Panc1 (cell line): ENCODE measurements at regions not wholly inside any gene's neighbourhood (a gene's known extent, or its start where the extent isn't known, plus 50 kb on each side); places are given as distances from the start of the nearest gene placed in this dataset.

Source experiments
- ATAC-seq: fragments of 200-7000 bp; cut with Tn5 transposase; 2 replicates; pipeline ENCODE4 v1.9.1; 2020; ENCODE audit warnings: mild to moderate bottlenecking, moderate library complexity
- BruUV-seq: library from RNA; stranded (reverse); fragments of 400-500 nt; replicated peaks from 2 replicates; lab custom pipeline; 2021; lab: Mats Ljungman, UMichigan
- CTCF ChIA-PET: fragments of 300-600 bp; sonication (Branson Sonifier 250); formaldehyde crosslinking; loops from one replicate; lab custom pipeline; 2022; ENCODE audit warnings: antibody characterized with exemption; lab: Charles Lee
- POLR2A ChIA-PET: fragments of 300-600 bp; sonication (Branson Sonifier 250); formaldehyde crosslinking; loops from one replicate; lab custom pipeline; 2022; ENCODE audit warnings: antibody characterized with exemption; lab: Charles Lee
- DNase-seq: peaks from one replicate; pipeline ENCODE4 v3.0.0-alpha.2; 2010; ENCODE audit warnings: low read depth, low spot score
- H3K27ac ChIP-seq: 2 replicates; pipeline ENCODE4 v1.5.1; 2011; ENCODE audit warnings: mild to moderate bottlenecking, low read length, inconsistent platforms
- H3K27me3 ChIP-seq: fragments of 200-500 bp; sonication (Bioruptor generic); 2 replicates; pipeline ENCODE4 v1.6.0; 2014; ENCODE audit warnings: low read length, inconsistent platforms; ENCODE audit not compliant: control insufficient read depth, insufficient read depth
- H3K36me3 ChIP-seq: fragments of 200-500 bp; sonication (Bioruptor generic); 2 replicates; pipeline ENCODE4 v1.5.1; 2014; ENCODE audit warnings: inconsistent platforms, mild to moderate bottlenecking, low read length, moderate library complexity; ENCODE audit not compliant: control insufficient read depth, insufficient read depth
- H3K4me1 ChIP-seq: 2 replicates; pipeline ENCODE4 v1.5.1; 2011; ENCODE audit warnings: inconsistent platforms, mild to moderate bottlenecking, low read length, moderate library complexity; ENCODE audit not compliant: control insufficient read depth, insufficient read depth
- H3K4me3 ChIP-seq, 2 experiments: 2 replicates each; pipeline ENCODE4 v1.5.1; 2011 to 2012; ENCODE audit warnings: low read depth in 2 of 2, low read length in 2 of 2, mild to moderate bottlenecking in 2 of 2, inconsistent platforms in 1 of 2, moderate library complexity in 1 of 2
- H3K9me3 ChIP-seq: fragments of 200-500 bp; sonication (Bioruptor generic); 2 replicates; pipeline ENCODE4 v1.5.1; 2014; ENCODE audit warnings: low read depth, mild to moderate bottlenecking, inconsistent platforms, low read length, moderate library complexity; ENCODE audit not compliant: control insufficient read depth, insufficient read depth
- POLR2AphosphoS5 ChIP-seq: IDR thresholded peaks from 2 replicates; pipeline ENCODE4 v1.6.1; 2012; ENCODE audit warnings: mild to moderate bottlenecking, low read depth, low read length, moderate library complexity
- SIN3A ChIP-seq: IDR thresholded peaks from 2 replicates; pipeline ENCODE4 v1.6.1; 2012; ENCODE audit warnings: low read depth, mild to moderate bottlenecking, low read length, moderate library complexity, borderline replicate concordance; ENCODE audit not compliant: insufficient read depth
- TCF7L2 ChIP-seq: IDR thresholded peaks from 2 replicates; pipeline ENCODE4 v1.6.1; 2011; ENCODE audit warnings: mild to moderate bottlenecking, low read depth, low read length, inconsistent platforms
- in situ Hi-C: cut with HindIII; loops from 2 replicates; pipeline ENCODE4 v1.10.0; 2016; ENCODE audit warnings: low sequenced_read_pairs, low pct_unique_long_range_greater_than_20kb
- intact Hi-C: fragments of 100-400 bp; cut with micrococcal nuclease; formaldehyde crosslinking; loops from one replicate; pipeline ENCODE4 v1.10.0; 2022; ENCODE audit not compliant: unreplicated experiment
- TF ChIP-seq, protein P1 (sequence below): fragments of 450-650 bp; IDR thresholded peaks from 2 replicates; pipeline ENCODE4 v1.5.1; 2017; ENCODE audit warnings: mild to moderate bottlenecking
- TF ChIP-seq, protein P2 (sequence below), 2 experiments: IDR thresholded peaks; 2 replicates each; pipeline ENCODE4 v1.6.1; 2011 to 2012; ENCODE audit warnings: low read depth in 2 of 2, control low read depth in 1 of 2, low read length in 1 of 2, mild to moderate bottlenecking in 1 of 2, moderate library complexity in 1 of 2; ENCODE audit not compliant: insufficient read depth in 1 of 2

GRCh38 chr3:81931265-81932251 is 170.1 kb upstream of the GBE1 start:
- Histone ChIP-seq H3K36me3 (no peaks in the 10 kb centered on the region), H3K4me3 (no peak overlapping the region), H3K4me1 (no peaks in the 10 kb centered on the region), H3K27me3 (peaks cover 2% of the 10 kb centered on the region; the same call in 1 of the 2 replicates), H3K27ac (no peak overlapping the region), H3K9me3 (no peaks in the 10 kb centered on the region)
- TF ChIP-seq, protein P1, sequence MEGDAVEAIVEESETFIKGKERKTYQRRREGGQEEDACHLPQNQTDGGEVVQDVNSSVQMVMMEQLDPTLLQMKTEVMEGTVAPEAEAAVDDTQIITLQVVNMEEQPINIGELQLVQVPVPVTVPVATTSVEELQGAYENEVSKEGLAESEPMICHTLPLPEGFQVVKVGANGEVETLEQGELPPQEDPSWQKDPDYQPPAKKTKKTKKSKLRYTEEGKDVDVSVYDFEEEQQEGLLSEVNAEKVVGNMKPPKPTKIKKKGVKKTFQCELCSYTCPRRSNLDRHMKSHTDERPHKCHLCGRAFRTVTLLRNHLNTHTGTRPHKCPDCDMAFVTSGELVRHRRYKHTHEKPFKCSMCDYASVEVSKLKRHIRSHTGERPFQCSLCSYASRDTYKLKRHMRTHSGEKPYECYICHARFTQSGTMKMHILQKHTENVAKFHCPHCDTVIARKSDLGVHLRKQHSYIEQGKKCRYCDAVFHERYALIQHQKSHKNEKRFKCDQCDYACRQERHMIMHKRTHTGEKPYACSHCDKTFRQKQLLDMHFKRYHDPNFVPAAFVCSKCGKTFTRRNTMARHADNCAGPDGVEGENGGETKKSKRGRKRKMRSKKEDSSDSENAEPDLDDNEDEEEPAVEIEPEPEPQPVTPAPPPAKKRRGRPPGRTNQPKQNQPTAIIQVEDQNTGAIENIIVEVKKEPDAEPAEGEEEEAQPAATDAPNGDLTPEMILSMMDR = no peak
- no peak for TF ChIP-seq SIN3A
- CTCF ChIA-PET = no interaction called here
- intact Hi-C loops (no loop called here), in situ Hi-C loops (no loop called here)
- no peak for ATAC-seq
- BruUV-seq = no TSS peak
- POLR2A ChIA-PET = no interaction called here
- no peak for DNase-seq

DNA sequence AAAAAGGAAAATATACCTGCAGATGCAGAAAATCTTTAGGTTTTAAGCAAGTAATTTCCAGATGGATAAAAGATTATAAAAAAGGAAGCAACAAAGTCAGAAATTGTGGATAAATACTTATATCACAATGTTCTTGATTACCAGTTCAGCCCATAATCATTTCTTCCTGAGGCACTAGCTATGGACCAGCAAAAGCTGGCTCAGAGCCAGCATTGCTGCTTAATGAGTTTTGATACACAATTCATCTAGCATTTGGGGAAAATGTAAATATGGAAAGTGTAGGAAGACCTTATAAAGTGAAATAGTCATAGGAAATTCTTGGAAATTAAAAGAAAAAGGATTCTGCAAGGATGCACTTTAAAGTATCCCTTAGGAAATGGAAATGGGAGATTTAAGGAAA is 168.3 kb upstream of the GBE1 start:
- TF ChIP-seq, protein P1 = no peak
- no peak for TF ChIP-seq TCF7L2
- no peak for TF ChIP-seq POLR2AphosphoS5
- no peak for TF ChIP-seq SIN3A
- TF ChIP-seq, protein P2, sequence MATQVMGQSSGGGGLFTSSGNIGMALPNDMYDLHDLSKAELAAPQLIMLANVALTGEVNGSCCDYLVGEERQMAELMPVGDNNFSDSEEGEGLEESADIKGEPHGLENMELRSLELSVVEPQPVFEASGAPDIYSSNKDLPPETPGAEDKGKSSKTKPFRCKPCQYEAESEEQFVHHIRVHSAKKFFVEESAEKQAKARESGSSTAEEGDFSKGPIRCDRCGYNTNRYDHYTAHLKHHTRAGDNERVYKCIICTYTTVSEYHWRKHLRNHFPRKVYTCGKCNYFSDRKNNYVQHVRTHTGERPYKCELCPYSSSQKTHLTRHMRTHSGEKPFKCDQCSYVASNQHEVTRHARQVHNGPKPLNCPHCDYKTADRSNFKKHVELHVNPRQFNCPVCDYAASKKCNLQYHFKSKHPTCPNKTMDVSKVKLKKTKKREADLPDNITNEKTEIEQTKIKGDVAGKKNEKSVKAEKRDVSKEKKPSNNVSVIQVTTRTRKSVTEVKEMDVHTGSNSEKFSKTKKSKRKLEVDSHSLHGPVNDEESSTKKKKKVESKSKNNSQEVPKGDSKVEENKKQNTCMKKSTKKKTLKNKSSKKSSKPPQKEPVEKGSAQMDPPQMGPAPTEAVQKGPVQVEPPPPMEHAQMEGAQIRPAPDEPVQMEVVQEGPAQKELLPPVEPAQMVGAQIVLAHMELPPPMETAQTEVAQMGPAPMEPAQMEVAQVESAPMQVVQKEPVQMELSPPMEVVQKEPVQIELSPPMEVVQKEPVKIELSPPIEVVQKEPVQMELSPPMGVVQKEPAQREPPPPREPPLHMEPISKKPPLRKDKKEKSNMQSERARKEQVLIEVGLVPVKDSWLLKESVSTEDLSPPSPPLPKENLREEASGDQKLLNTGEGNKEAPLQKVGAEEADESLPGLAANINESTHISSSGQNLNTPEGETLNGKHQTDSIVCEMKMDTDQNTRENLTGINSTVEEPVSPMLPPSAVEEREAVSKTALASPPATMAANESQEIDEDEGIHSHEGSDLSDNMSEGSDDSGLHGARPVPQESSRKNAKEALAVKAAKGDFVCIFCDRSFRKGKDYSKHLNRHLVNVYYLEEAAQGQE (IDR thresholded peaks at IDR 0.05; ENCODE audit: insufficient read depth in 1 of 2, low read depth in 2 of 2, low read length in 1 of 2) = no peak
- ATAC-seq (no peak), DNase-seq (no peak)
- Histone ChIP-seq H3K4me1 (no peaks in the 10 kb centered on the region), H3K36me3 (no peaks in the 10 kb centered on the region), H3K27me3 (peaks cover 2% of the 10 kb centered on the region; the same call in 1 of the 2 replicates), H3K9me3 (no peaks in the 10 kb centered on the region), H3K27ac (no peak overlapping the region), H3K4me3 (no peak overlapping the region)
- CTCF ChIA-PET = no interaction called here
- intact Hi-C loops (no loop called here), in situ Hi-C loops (no loop called here)
- POLR2A ChIA-PET = no interaction called here
- BruUV-seq = no TSS peak
